NB4 (cell line): ENCODE measurements at regions not wholly inside any gene's neighbourhood (a gene's known extent, or its start where the extent isn't known, plus 50 kb on each side); places are given as distances from the start of the nearest gene placed in this dataset.

ENCODE experiments used
- DNase-seq: peaks from one replicate; pipeline ENCODE4 v3.0.0; 2010; ENCODE audit warnings: low read depth
- H3K4me3 ChIP-seq: one replicate; pipeline ENCODE4 v1.5.1; 2011; ENCODE audit warnings: mild to moderate bottlenecking, low read depth, low read length, moderate library complexity
- CTCF ChIP-seq: IDR thresholded peaks from one replicate; pipeline ENCODE4 v1.5.1; 2012; ENCODE audit warnings: low read depth, low read length
- MAX ChIP-seq: IDR thresholded peaks from 2 replicates; pipeline ENCODE4 v1.6.1; 2011; ENCODE audit warnings: low read depth, low read length
- MYC ChIP-seq: IDR thresholded peaks from 2 replicates; pipeline ENCODE4 v1.6.1; 2011; ENCODE audit warnings: low read depth, low read length
- POLR2A ChIP-seq: IDR thresholded peaks from 2 replicates; pipeline ENCODE4 v1.6.1; 2011; ENCODE audit warnings: mild to moderate bottlenecking; ENCODE audit not compliant: insufficient read length; ENCODE audit errors: extremely low read depth

- no peak overlapping the region for H3K4me3 ChIP-seq
- no peak for DNase-seq
- TF ChIP-seq MYC (no peak), POLR2A (no peak), MAX (no peak), CTCF (no peak)
Observed at GRCh38 chr16:86930663-86931373, 352.5 kb downstream of the FOXL1 start.

- DNase-seq, result no peak
- no peak overlapping the region for H3K4me3 ChIP-seq
Observed at GRCh38 chr16:86931410-86931941, 353.1 kb downstream of the FOXL1 start.

GRCh38 chr16:86932130-86932982, 354.0 kb downstream of the FOXL1 start:
- no peak for DNase-seq
- TF ChIP-seq MYC (no peak), POLR2A (no peak), CTCF (no peak), MAX (no peak)

More at GRCh38 chr16:86931410-86931941, 353.1 kb downstream of the FOXL1 start:
- TF ChIP-seq CTCF, result no peak
- TF ChIP-seq MYC, result no peak
- no peak for TF ChIP-seq MAX
- no peak for TF ChIP-seq POLR2A

GRCh38 chr16:86934581-86935375, 356.4 kb downstream of the FOXL1 start:
- TF ChIP-seq POLR2A, result no peak
- H3K4me3 ChIP-seq, result no peak overlapping the region
- peak; percentile 23 for DNase-seq

More at GRCh38 chr16:86932130-86932982, 354.0 kb downstream of the FOXL1 start:
- no peak overlapping the region for H3K4me3 ChIP-seq

- DNase-seq, result peak; percentile 14
- TF ChIP-seq POLR2A, result no peak
- no peak for TF ChIP-seq MAX
- TF ChIP-seq CTCF, result no peak
- TF ChIP-seq MYC, result no peak
- no peak overlapping the region for H3K4me3 ChIP-seq
Observed at GRCh38 chr16:86939609-86940008, 361.3 kb downstream of the FOXL1 start.

- TF ChIP-seq CTCF, result no peak
- DNase-seq, result no peak
Observed at GRCh38 chr16:86941731-86942130, 363.4 kb downstream of the FOXL1 start.

More at GRCh38 chr16:86941731-86942130, 363.4 kb downstream of the FOXL1 start:
- H3K4me3 ChIP-seq, result no peak overlapping the region
